ENCODE measurements at regions not wholly inside any gene's neighbourhood (a gene's known extent, or its start where the extent isn't known, plus 50 kb on each side); places are given as distances from the start of the nearest gene placed in this dataset.
A peak's percentile ranks its signal among the peaks of the same experiment; 100 is the strongest.
"Not testable (repeated sequence)": the region's sequence is repeated elsewhere in the genome, so short reads cannot be mapped to it uniquely, and the experiment has no call there.

DNA sequence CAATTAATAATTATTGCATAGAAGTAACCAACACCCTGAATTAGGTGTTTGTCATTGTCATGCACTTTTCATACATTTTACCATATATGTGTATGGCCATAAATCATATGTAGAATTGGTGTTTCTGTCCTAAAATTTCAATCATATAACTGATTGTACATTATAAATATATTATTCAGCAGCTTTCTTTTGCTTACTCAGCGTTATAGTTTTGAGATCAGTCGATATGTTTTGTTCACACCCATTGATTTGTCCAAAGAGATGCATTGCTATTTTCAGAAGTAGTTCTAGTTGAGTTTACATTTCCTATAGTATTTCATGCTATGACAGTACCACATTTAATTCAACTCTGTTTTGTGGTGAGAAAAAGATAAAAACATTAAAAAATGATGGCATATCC lies 50.5 kb upstream of the PARP4 start:
- no peak for DNase-seq

DNA sequence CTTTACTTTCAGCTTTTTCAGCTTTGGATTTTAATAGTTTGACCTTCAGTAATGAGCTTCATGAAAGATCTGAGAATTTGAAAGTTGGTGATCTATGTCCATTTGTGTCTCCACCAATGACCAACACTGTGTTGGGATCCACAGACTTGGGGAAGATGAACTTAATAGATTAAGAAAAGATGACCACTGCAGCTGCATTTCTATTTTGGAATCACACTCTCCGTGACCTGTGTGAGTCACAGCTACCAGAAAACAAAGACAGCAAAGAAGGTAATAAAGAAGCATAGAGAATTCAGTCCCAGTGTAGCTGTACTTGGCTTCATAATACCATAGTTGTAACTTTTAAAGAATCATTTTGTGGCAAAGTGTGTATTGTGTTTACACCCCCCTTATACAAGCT lies 51.4 kb upstream of the PARP4 start:
- not testable (repeated sequence) for DNase-seq

DNA sequence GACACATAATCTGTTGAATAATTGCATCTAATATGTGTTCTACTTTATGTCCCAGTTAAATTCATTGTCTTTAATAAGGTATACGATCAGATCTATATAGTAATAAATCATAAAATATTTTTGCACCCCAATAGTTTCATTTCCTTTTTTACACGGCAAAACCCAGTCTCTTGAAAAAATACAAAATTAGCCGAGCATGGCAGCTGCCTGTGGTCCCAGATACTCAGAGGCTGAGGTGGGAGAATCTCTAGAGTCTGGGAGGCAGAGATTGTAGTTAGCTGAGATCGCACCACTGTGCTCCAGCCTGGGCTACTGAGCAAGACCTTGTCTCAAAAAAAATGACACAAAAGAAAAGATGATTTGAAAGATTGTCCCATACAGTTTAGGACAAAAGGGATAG lies 52.3 kb upstream of the PARP4 start:
- no peak for DNase-seq

DNA sequence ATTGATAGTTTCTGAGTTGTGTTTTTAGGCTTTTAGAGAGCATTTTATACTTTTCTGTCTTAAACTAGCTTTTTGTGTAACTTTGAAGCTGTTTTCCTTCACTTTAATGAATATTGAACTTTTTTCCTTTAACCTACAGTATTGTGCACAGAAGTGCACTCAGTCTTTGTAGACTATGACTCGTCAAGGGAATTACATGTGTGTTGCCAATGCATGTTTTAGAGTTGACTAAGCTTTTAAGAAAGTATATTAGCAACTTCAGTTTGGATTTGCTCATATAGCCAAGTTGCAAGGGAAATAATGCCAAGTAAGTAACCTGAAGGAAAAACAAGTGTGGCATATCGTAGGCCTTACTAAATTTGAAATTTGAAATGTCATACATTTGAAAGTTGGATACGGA lies 55.0 kb upstream of the PARP4 start:
- DNase-seq: not testable (repeated sequence)

DNA sequence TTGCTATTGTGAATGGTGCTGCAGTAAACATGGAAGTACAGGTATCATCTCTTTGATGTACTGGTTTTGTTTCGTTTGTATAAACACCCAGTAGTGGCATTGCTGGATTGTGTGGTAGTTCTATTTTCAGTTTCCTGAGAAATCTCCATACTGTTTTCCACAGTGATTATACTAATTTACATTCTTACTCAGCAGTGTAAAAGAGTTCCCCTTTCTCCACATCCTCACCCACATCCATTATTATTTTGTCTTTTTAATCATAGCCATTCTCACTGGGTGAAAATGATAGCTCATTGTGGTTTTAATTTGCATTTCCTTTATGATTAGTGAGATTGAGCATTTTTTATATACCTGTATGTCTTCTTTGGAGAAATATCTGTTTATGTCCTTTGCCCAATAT lies 62.3 kb upstream of the PARP4 start:
- DNase-seq: peak; percentile 17

DNA sequence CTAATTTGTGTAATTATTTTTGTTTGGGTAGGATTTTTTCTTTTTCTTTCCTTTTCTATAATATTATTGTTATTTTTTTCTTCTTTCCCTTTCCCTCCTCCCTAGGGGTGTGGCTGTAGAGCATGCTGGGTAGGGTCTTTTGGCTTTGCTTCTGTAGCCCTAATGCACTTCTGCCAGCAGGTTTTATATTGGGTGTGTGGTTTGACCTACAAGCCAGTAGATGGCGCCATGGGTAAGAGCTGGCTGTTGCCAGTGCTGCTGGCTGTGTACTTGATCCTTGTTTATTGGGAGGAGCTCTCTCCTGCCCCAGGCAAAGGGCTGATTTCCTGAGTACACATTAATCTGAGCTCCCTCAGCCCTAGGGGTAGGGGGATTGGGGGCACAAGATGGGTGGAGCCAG lies 67.7 kb upstream of the PARP4 start:
- DNase-seq: peak; percentile 72

DNA sequence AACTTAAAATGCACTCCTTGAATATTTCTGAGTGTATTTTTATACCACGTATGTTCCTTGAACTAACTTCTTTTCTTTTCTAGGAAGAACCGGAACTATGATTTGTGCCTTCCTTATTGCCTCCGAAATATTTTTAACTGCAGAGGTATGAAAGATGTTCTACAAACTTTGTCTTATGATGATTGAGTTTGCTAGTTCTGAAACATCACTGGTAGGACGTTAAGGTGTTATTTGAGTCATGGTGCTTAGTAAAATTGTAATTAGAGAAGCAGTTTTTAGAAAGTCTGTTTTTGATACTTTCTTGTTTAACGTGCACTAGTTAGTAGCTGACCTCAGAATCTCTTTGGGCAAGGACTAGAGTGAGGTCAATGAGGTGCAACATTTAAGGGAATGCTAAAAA lies 69.0 kb upstream of the PARP4 start:
- peak; percentile 78 for DNase-seq

DNA sequence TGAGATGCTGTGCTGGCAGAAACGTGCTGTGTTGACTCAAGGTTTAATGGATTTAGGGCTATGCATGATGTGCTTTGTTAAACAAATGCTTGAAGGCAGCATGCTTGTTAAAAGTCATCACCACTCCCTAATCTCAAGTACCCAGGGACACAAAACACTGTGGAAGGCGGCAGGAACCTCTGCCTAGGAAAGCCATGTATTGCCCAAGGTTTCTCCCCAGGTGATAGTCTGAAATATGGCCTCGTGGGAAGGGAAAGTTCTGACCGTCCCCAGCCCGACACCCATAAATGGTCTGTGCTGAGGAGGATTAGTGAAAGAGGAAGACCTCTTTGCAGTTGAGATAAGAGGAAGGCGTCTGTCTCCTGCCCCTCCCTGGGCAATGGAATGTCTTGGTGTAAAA lies 79.1 kb upstream of the PARP4 start:
- DNase-seq: not testable (repeated sequence)

DNA sequence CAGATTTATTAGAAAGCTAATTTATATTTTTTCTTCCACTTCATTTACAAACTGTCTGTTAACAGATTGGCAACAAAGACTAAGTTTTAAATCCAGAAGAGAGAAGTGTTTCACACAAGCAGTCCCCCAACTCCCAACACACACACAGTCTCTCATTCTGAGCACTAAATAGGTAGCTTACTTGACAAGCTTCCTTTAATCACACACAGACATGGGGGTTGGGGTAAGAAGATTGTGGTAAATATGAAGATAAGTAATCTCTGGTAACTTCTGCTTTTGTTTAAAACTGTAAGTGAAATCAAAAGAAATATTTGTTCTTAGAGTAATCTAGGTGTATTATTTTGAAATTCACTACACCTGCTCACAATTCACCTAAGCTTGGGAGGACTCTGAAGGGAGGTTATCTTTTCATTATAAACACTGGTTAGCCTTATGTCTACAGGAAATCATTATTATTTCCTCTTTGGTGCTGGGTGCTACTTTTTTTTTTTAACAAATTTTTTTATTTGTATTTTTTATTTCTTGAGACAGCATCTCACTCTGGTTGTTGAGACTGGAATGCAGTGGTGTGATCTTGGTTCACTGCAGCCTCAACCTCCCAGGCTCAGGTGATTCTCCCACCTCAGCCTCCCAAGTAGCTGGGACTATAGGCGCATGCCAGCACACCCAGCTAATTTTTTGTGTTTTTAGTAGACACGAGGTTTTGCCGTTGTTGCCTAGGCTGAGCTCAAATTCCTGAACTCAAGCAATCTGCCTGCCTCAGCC lies 82.1 kb upstream of the ATP12A start:
- not testable (repeated sequence) for DNase-seq

DNA sequence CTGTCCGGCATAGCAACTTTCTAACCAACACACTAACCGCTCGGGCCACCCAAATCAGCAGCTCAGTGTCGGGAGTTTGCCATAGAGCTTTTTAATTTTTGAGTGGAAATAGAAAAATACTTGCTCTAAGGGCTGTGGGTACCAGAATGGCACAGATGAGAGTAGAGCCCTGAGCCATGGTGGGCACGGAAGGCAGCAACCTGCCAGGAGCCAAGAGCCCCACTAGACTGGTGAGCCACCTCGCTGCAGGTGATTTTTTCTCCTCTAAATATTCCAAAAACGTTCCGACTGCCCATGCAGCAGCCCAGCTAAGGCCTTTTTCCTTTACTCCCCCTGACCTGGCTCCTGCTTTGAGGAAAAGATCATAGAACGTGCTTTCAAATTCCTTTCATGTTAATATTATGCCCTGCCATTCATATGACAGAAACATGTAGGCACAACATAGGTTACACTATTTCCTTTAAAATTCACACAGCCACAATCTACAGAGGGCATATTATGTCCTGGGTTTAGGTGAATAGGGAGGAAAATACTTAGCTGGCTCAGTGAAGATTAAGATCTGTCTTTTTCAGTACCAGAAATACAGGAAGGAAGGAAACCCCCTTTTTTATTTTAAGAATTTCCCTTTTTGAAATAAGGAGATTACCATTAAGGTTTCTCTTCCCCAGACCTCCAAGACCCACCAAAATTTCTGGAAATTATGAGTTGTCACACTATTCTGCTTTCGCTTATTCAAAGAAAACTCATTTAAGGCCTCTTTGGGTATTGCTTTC lies 81.0 kb upstream of the ATP12A start:
- peak; percentile 53 for DNase-seq

DNA sequence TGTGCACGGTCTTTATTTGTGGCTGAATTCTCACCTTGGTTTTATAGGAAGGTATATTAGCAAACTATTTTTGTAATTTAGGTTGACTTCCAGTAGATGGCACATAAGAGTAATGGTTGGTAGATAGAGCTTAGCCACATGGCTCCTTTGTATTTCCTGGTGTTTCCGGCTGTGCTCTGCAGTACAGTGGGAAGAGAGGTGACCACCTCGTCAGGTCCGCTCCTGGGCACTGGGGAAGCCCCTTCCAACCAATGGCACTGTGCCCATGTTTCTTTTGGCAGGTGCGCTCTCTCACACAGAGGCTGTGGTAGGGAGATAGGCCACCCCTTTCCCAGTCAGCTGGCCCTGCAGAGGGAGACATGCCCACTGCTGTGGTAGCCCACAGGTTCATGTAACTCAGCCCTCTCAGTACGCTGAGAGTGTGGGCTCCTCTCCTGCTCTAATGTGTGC lies 74.3 kb upstream of the ATP12A start:
- peak; percentile 43 for DNase-seq

DNA sequence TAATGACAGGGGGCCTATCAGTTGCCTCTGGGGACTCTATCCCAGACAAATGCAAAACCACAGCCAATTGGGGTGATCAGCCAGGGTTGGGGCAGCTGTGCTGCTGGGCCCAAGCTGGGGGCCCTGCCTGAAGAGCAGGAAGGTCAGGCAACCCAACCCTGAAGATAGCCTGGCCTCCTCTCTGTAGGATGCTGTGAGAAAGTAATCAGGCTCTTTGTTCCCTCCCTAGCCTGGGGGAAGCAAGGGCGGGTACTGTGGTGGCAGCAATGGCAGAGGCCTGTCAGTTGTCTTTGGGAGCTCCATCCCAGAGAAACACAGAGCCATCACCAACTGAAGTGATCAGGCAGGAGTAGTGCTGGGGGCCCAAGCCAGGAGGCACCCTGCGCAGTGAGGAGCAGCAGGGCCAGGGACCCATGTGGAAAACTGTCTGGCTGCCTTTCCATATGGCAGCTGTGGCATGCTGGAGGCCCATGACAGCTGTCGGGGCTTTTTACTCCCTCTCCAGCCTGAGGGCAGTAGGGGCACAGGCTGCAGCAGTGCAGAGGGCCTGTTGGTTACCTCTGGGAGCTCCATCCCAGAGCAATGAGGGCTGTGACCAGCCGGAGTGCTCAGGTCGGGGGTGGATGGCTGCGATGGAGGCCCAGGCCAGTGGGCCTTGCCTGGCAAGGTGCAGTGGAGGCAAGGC lies 73.6 kb upstream of the ATP12A start:
- DNase-seq: no peak

DNA sequence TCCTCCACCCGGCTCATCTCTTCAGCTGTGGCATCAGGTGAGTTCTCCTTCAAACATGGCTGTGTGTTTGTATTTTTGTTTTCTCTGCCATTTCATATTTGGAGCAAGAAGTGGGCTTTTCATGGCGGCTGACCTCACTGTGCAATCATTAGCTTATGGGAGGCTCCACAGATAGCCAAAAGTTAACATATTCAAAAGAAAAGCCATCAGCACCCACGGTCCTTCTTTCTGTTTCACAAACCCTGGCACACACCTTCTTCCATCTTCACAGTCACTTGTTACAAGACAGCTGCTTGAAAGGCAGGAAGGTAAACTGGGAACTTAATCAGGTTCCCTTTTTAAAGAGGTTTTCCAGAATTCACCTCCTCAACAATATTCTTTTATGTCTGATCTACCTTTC lies 69.3 kb upstream of the ATP12A start:
- no peak for DNase-seq

DNA sequence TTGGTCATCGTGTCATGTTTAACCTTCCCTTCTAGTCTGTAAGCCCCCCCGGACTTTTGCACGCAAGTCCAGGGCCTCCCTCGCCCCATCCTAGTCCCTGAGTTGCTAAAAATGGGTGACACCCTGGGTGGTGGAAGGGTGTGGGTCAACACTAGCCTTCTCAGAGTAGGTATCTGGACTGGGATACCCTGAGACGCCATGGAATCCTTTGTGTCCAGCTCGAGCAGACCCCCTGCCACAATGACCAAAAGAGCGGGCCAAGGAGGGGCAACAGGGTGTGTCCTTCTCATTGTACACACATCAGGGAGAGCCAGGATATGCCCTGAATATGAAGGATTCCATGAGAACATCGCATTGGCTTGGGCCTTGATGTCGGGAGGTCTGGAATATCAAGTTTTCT lies 67.5 kb upstream of the ATP12A start:
- no peak for DNase-seq

DNA sequence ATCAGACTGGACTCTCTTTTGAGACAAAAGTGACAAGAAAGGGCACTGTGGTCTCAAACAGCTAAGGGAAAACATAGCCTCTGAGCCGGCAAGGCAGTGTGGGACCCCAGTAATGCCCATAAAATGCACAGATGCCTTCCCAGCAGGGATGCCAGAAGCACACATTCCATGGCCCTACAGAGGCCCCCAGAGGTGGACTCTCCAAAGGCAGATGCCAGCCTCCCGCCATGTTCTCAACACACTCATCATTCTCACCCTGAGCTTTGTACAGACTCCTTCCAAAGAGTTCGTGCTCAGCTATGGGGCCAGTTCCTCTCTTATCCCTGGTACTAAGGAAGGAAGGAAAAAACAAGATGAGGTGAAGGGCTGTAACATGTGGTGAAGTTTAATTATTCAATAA lies 67.1 kb upstream of the ATP12A start:
- no peak for DNase-seq

DNA sequence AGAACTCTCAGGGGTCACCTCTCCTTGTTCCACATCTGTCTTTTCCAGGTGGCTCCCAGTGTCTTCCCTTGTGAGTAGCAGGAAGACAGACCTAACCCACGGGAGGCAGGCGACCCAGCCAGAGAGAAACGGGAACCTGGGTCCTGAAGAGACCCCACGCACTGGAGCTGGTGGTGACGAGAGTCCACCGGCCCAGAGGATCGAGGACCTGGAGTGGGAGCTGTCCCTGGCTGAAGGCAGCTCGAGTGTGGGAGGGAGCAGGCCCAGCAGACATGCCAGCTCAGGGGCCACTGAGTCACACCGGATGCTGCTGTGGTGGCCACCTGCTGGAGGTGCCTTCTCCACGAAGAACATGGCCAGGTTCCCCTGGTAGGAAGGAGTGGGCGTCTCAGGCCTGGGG lies 66.5 kb upstream of the ATP12A start:
- no peak for DNase-seq

DNA sequence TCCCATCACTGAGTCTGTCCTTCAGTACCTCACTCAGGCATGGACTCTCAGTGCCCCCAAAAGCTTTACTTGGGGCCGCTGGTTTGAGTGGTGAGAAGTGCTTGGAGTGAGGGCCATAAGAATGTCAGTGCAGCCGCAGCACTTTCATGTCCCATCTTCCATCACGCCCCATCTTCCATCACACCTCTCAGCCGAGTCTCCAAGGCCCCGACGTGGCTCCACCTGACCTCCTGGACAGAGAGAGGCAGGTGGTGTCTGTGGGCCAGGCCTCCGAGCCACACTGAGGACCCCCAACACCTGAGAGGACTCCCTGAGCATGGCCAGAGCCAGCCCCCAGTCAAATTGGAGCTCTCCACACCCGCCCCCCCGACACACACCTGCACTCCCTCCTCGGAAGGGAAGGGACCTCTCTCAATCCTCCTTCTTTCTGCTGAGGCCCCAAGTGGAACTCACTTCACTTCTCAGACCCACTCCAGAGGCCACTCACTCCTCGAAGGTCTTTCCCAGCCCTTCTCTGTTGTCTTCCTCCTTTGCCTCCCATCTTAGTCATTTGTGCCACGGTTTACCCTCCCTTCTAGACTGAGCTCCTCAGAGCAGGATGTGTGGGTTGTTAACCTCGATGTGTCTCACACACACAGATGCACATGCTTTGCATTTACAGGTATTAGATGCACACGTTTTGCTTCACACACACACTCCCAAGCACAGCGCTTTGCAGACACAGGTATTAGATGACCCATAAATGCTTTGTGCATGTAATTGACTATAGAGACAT lies 65.7 kb upstream of the ATP12A start:
- no peak for DNase-seq

DNA sequence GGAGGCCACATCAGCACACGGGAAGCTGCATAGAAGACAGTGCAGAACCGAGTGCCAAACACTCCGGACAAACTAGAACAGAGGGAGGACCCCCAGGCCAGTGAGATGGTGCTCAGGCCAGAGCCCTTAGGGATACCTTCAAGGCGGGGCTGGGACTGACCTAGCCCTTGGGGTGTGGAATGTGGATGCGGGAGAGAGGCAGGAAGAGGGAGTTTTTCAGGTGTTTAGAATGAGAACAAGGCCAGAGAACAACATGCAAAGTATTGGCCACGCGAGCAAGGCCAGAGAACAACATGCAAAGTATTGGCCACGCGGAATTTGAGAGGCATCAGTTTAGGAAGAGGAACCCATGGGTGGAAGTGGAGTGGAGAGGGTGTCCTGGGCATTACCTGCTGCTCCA lies 65.1 kb upstream of the ATP12A start:
- no peak for DNase-seq

DNA sequence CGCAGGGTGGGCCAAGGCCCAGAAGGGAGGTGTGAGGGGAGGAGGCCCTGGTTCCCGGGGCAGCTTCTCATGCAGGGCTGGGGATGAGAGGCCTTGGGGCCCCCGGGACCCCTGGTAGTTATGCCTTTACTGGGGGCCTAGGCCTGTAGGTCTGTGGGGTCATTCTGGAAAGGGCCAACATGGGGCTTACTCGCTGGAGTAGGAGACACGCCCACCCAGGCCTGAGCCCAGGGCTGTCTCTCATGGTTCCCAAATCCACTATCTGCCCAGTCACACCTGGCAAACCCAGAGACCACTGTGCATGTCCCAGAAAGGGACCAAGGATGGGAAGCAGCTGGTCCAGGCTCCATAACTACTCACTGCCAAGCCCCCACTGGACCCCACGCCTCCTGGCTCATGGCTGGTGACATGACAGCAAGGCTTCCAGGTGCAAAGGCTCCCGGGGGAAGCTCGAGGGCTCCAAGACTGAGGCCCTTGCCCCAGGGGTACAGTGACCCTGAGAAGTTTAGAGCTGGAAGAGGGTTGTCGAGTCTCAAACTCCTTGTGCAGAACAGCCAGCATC lies 64.2 kb upstream of the ATP12A start:
- DNase-seq: no peak

DNA sequence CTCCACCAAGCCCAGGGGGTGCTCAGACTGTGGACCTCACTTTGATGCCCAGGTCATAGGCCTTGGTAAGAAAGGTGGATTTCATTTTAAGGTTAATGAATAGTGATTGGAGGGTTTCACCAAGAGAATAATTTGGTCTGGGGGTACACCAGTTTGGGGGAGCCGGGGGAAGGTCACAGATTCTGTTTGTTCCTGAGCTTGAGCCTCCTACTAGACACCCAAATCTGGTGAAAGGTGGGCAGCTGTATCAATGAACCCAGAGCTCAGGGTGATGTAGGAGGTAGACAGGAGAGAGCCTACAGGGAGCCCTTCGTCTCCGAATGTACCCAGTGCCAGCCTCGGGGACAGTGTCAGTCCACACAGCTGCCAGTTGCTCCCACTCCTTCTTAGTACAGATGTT lies 63.7 kb upstream of the ATP12A start:
- no peak for DNase-seq

DNA sequence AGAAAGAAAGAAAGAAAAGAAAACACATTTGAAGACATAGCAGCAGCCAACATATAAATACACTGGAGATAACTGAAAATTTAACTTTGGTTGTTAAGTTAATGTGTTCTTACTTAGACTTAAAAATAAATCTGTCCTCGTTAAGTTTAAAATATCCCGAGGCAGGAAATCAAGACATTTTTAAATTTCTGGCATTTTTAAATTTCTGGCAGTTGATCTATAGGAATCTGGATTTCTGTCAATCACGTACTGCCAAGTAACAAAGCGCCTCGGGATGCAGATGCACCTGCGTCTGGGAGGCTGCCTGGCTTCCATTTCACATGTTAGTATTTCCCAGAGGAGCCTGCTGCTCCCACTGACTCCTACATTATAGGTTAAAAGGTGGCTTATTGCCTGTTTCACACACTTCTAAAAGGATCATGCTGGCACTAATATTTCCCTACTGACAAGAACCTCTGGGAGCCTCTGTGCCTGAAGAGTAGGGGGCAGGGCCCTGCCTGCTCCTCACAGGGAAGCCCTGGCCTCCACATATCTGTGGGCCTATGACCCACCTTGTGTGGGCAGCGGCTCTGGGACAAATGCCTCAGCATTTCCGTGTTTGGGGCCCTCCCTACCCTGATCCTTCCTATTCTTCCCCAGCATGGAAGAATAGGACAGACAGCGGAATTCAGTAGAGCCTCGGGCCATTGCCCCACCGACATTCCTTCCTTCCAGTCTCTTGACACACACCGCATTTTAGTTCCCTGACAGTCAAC lies 62.8 kb upstream of the ATP12A start:
- DNase-seq: no peak

Measured in activated CD4-positive, alpha-beta T cell treated with anti-CD3 and anti-CD28 coated beads, Interleukin-10, Interleukin-2, amounts not matched to agents 100 ng/mL and 50 ng/mL, durations not matched to agents 16 hours and 8 hours (primary cell).